ELR (cell line): ENCODE measurements at regions not wholly inside any gene's neighbourhood (a gene's known extent, or its start where the extent isn't known, plus 50 kb on each side); places are given as distances from the start of the nearest gene placed in this dataset.

Experiments used
- DNase-seq: peaks from one replicate; pipeline ENCODE4 v3.0.0-alpha.2; 2015; ENCODE audit warnings: low read depth

GRCh38 chr2:221161186-221161585, 410.9 kb downstream of the EPHA4 start:
- no peak for DNase-seq

GRCh38 chr2:221166292-221166691, 405.8 kb downstream of the EPHA4 start:
- DNase-seq = no peak

GRCh38 chr2:221167561-221167960, 404.5 kb downstream of the EPHA4 start:
- DNase-seq = no peak

GRCh38 chr2:221169724-221170123, 402.4 kb downstream of the EPHA4 start:
- DNase-seq = no peak

GRCh38 chr2:221170548-221170947, 401.6 kb downstream of the EPHA4 start:
- DNase-seq = no peak

GRCh38 chr2:221176667-221177066, 395.4 kb downstream of the EPHA4 start:
- no peak for DNase-seq

- no peak for DNase-seq
Observed at GRCh38 chr2:221178139-221178538, 394.0 kb downstream of the EPHA4 start.

- DNase-seq = no peak
Observed at GRCh38 chr2:221186873-221187272, 385.2 kb downstream of the EPHA4 start.

GRCh38 chr2:221189431-221190067, 382.6 kb downstream of the EPHA4 start:
- no peak for DNase-seq

- DNase-seq = no peak
Observed at GRCh38 chr2:221195829-221196228, 376.3 kb downstream of the EPHA4 start.

- no peak for DNase-seq
Observed at GRCh38 chr2:221197225-221197856, 374.8 kb downstream of the EPHA4 start.

GRCh38 chr2:221198309-221198708, 373.8 kb downstream of the EPHA4 start:
- DNase-seq = no peak

GRCh38 chr2:221200184-221200839, 371.8 kb downstream of the EPHA4 start:
- no peak for DNase-seq

- no peak for DNase-seq
Observed at GRCh38 chr2:221202431-221202830, 369.7 kb downstream of the EPHA4 start.

GRCh38 chr2:221203125-221203524, 369.0 kb downstream of the EPHA4 start:
- DNase-seq = no peak

- DNase-seq = no peak
Observed at GRCh38 chr2:221203856-221204255, 368.2 kb downstream of the EPHA4 start.

GRCh38 chr2:221204699-221205098, 367.4 kb downstream of the EPHA4 start:
- no peak for DNase-seq

- DNase-seq = no peak
Observed at GRCh38 chr2:221205103-221205673, 366.9 kb downstream of the EPHA4 start.

- no peak for DNase-seq
Observed at GRCh38 chr2:221210686-221211085, 361.4 kb downstream of the EPHA4 start.

GRCh38 chr2:221211653-221212052, 360.5 kb downstream of the EPHA4 start:
- DNase-seq = no peak

- DNase-seq = no peak
Observed at GRCh38 chr2:221212105-221212504, 360.0 kb downstream of the EPHA4 start.

- no peak for DNase-seq
Observed at GRCh38 chr2:221215487-221215886, 356.6 kb downstream of the EPHA4 start.

- no peak for DNase-seq
Observed at GRCh38 chr2:221216636-221217035, 355.5 kb downstream of the EPHA4 start.
